GM12878 (cell line): ENCODE measurements at regions not wholly inside any gene's neighbourhood (a gene's known extent, or its start where the extent isn't known, plus 50 kb on each side); places are given as distances from the start of the nearest gene placed in this dataset.

Experiments
- ATAC-seq: fragments of 200-7000 bp; cut with Tn5 transposase; 3 replicates; pipeline ENCODE4 v1.9.1; 2020; ENCODE audit warnings: mild to moderate bottlenecking, moderate library complexity
- BruUV-seq: library from RNA; stranded (reverse); fragments of 400-500 nt; replicated peaks from 2 replicates; lab custom pipeline; 2021; lab: Mats Ljungman, UMichigan
- CTCF ChIA-PET: fragments of 300-600 bp; sonication (Branson Sonifier 250); formaldehyde crosslinking; extraction: SDS; loops from one replicate; lab custom pipeline; 2021; ENCODE audit warnings: inconsistent platforms; lab: Yijun Ruan, JAX
- POLR2A ChIA-PET: fragments of 350-600 bp; formaldehyde crosslinking; extraction: SDS; loops from one replicate; lab custom pipeline; 2021; ENCODE audit warnings: inconsistent platforms; lab: Charles Lee
- RAD21 ChIA-PET: fragments of 300-600 bp; sonication (Branson Sonifier 250); formaldehyde crosslinking; loops from one replicate; lab custom pipeline; 2023; ENCODE audit warnings: antibody characterized with exemption; ENCODE audit not compliant: unreplicated experiment; lab: Charles Lee
- SMC1A ChIA-PET: fragments of 300-600 bp; sonication (Branson Sonifier 250); formaldehyde crosslinking; loops from one replicate; lab custom pipeline; 2023; ENCODE audit not compliant: unreplicated experiment, uncharacterized antibody; lab: Charles Lee
- DNase-seq: peaks from one replicate; pipeline ENCODE4 v3.0.0-alpha.2; 2011; ENCODE audit warnings: low read depth, low spot score
- FAIRE-seq: peaks from 3 replicates; lab custom pipeline; 2011; peaks lifted over from hg19 to GRCh38; lab: Jason Lieb, UNC
- H2AFZ ChIP-seq: 2 replicates; pipeline ENCODE4 v1.6.0; 2011; ENCODE audit warnings: low read depth, low read length, control low read depth; ENCODE audit not compliant: control insufficient read depth
- H3K27ac ChIP-seq: 2 replicates; pipeline ENCODE4 v1.5.1; 2011; ENCODE audit warnings: control low read depth; ENCODE audit not compliant: control insufficient read depth, insufficient read depth
- H3K27me3 ChIP-seq, 2 experiments: replicated peaks in 1 of 2; 2 replicates each; pipeline versions ENCODE4 v1.6.0 to v1.6.1; 2011; ENCODE audit warnings: low read length in 1 of 2; ENCODE audit not compliant: control insufficient read depth in 2 of 2, insufficient read depth in 2 of 2
- H3K36me3 ChIP-seq, 2 experiments: 2 replicates each; pipeline ENCODE4 v1.5.1; 2011; ENCODE audit warnings: low read length in 1 of 2; ENCODE audit not compliant: control insufficient read depth in 2 of 2, insufficient read depth in 2 of 2
- H3K4me1 ChIP-seq: 2 replicates; pipeline ENCODE4 v1.6.1; 2011; ENCODE audit warnings: mild to moderate bottlenecking, low read length, moderate library complexity, mixed read lengths; ENCODE audit not compliant: control insufficient read depth, insufficient read depth
- H3K4me2 ChIP-seq: 2 replicates; pipeline ENCODE4 v1.6.0; 2011; ENCODE audit warnings: control low read depth; ENCODE audit not compliant: control insufficient read depth, insufficient read depth
- H3K4me3 ChIP-seq: fragments of 200-600 bp; sonication (generic); 2 replicates; pipeline ENCODE4 v1.5.1; 2016
- H3K79me2 ChIP-seq: 2 replicates; pipeline ENCODE4 v1.6.0; 2011; ENCODE audit warnings: low read length; ENCODE audit not compliant: control insufficient read depth, insufficient read depth
- H3K9ac ChIP-seq: 2 replicates; pipeline ENCODE4 v1.8.0; 2011; ENCODE audit warnings: low read length, control low read depth, mixed read lengths; ENCODE audit not compliant: control insufficient read depth, insufficient read depth
- H3K9me3 ChIP-seq: replicated peaks from 3 replicates; pipeline ENCODE4 v1.5.1; 2011; ENCODE audit warnings: mild to moderate bottlenecking, low read length; ENCODE audit not compliant: control insufficient read depth, insufficient read depth
- H4K20me1 ChIP-seq: 2 replicates; pipeline ENCODE4 v1.6.0; 2011; ENCODE audit not compliant: control insufficient read depth, insufficient read depth
- BMI1 ChIP-seq: fragments of 450-650 bp; IDR thresholded peaks from 2 replicates; pipeline ENCODE4 v1.6.1; 2016; ENCODE audit warnings: mild to moderate bottlenecking, moderate library complexity, borderline replicate concordance
- BRCA1 ChIP-seq: IDR thresholded peaks from 2 replicates; pipeline ENCODE4 v1.6.1; 2011; ENCODE audit warnings: low read depth, low read length, improper control_type of control experiment
- CREB1 ChIP-seq: IDR thresholded peaks from 2 replicates; pipeline ENCODE4 v1.6.1; 2012; ENCODE audit warnings: low read depth, mild to moderate bottlenecking, inconsistent platforms
- EP300 ChIP-seq, 2 experiments: fragments of 150-350 bp in 1 of 2; IDR thresholded peaks; 2 replicates each; pipeline ENCODE4 v1.6.1; 2011 to 2012; ENCODE audit warnings: low read depth in 2 of 2, low read length in 2 of 2, borderline replicate concordance in 1 of 2, improper control_type of control experiment in 1 of 2, inconsistent platforms in 1 of 2; ENCODE audit not compliant: control insufficient read depth in 1 of 2
- GATAD2B ChIP-seq: fragments of 450-650 bp; conservative IDR thresholded peaks from 2 replicates; pipeline ENCODE4 v1.6.1; 2017; ENCODE audit warnings: low read depth, mild to moderate bottlenecking, moderate library complexity
- KLF5 ChIP-seq: fragments of 450-650 bp; IDR thresholded peaks from 2 replicates; pipeline ENCODE4 v1.6.1; 2014; ENCODE audit warnings: mild to moderate bottlenecking; ENCODE audit not compliant: partially characterized antibody
- LARP7 ChIP-seq: fragments of 450-650 bp; IDR thresholded peaks from 2 replicates; pipeline ENCODE4 v1.6.1; 2017; ENCODE audit warnings: mild to moderate bottlenecking
- MYC ChIP-seq: IDR thresholded peaks from 2 replicates; pipeline ENCODE4 v1.6.1; 2011; ENCODE audit warnings: mild to moderate bottlenecking, low read length, moderate library complexity, inconsistent platforms; ENCODE audit not compliant: insufficient read depth, insufficient replicate concordance, insufficient read length, severe bottlenecking
- PML ChIP-seq: IDR thresholded peaks from 2 replicates; pipeline ENCODE4 v1.6.1; 2012; ENCODE audit warnings: low read length, inconsistent platforms
- POLR2AphosphoS2 ChIP-seq: IDR thresholded peaks from 2 replicates; pipeline ENCODE4 v1.6.1; 2011; ENCODE audit warnings: low read depth, mild to moderate bottlenecking, low read length, improper control_type of control experiment, moderate library complexity
- YBX1 ChIP-seq: fragments of 450-650 bp; IDR thresholded peaks from 2 replicates; pipeline ENCODE4 v1.6.1; 2016; ENCODE audit warnings: antibody characterized with exemption
- ZNF207 ChIP-seq: fragments of 450-650 bp; IDR thresholded peaks from 2 replicates; pipeline ENCODE4 v1.6.1; 2014; ENCODE audit warnings: antibody characterized with exemption, mild to moderate bottlenecking, borderline replicate concordance
- WGBS: methylation state at CpG from one replicate; pipeline ENCODE4 v1.1.6; 2016; ENCODE audit warnings: low lambda C conversion rate; ENCODE audit not compliant: insufficient replicate concordance, insufficient coverage; ENCODE audit errors: missing lambda C conversion rate; 5-methylcytosine and 5-hydroxymethylcytosine counted together
- in situ Hi-C: fragments of 300-500 bp; cut with MboI; formaldehyde crosslinking; loops from 9 replicates; pipeline ENCODE4 v1.14.3; 2018; ENCODE audit warnings: mixed read lengths
- intact Hi-C: fragments of 100-400 bp; cut with micrococcal nuclease; formaldehyde crosslinking; loops from one replicate; pipeline ENCODE4 v1.14.2; 2022; ENCODE audit not compliant: unreplicated experiment
- TF ChIP-seq, protein P1 (sequence below): IDR thresholded peaks from 2 replicates; pipeline ENCODE4 v1.6.1; 2012; ENCODE audit warnings: improper control_type of control experiment, low read depth, low read length; ENCODE audit not compliant: insufficient replicate concordance
- TF ChIP-seq, protein P2 (sequence below): fragments of 150-350 bp; IDR thresholded peaks from 2 replicates; pipeline ENCODE4 v1.6.1; 2016; ENCODE audit warnings: low read depth, low read length

DNA sequence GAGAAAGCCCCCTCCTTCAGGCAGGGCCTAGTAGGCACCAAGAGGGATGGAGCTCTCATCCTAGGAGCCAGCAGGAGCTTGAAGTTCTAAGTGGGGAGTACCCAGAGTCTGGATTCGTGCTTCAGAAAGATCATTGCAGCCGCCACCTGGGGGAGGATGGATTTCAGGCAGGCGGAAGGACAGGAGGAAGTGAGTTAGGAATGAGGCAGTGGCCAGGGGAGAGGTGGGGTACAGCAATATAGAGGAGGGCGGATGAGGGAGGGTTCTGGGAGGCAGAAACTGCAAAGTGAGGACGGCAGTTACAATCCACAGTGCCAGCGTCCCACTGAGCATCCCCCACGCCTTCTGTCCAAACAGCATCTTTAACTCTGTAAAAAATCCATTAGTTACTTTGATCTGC is 65.2 kb upstream of the LINGO1 start:
- intact Hi-C loops (no loop called here), in situ Hi-C loops (no loop called here)
- Histone ChIP-seq H3K27me3 (0 out of 4 replicates have a peak, but pooled peaks cover 0 to 2% of the 10 kb centered on the region in 2 experiments), H3K36me3 (no peaks in the 10 kb centered on the region), H3K9me3 (no peaks in the 10 kb centered on the region), H3K79me2 (no peaks in the 10 kb centered on the region), H4K20me1 (no peaks in the 10 kb centered on the region), H3K4me2 (no peak overlapping the region), H3K27ac (no peak overlapping the region), H3K4me1 (no peaks in the 10 kb centered on the region), H3K9ac (no peak overlapping the region), H3K4me3 (no peak overlapping the region), H2AFZ (no peak overlapping the region)
- WGBS, result 46% methylated on average over 7 of the region's 7 CpGs
- ChIA-PET POLR2A (no interaction called here), SMC1A (no interaction called here), CTCF (no interaction called here), RAD21 (no interaction called here)
- FAIRE-seq (no peak), ATAC-seq (no peak), DNase-seq (no peak)
- no TSS peak for BruUV-seq
- TF ChIP-seq MYC (no peak), LARP7 (no peak), YBX1 (no peak), PML (no peak), KLF5 (no peak), GATAD2B (no peak), BRCA1 (no peak), EP300 (IDR thresholded peaks at IDR 0.05; ENCODE audit: borderline replicate concordance in 1 of 2, control insufficient read depth in 1 of 2, low read depth in 2 of 2, low read length in 2 of 2) (no peak), BMI1 (no peak), POLR2AphosphoS2 (no peak), CREB1 (no peak), ZNF207 (no peak)
- TF ChIP-seq, protein P1, sequence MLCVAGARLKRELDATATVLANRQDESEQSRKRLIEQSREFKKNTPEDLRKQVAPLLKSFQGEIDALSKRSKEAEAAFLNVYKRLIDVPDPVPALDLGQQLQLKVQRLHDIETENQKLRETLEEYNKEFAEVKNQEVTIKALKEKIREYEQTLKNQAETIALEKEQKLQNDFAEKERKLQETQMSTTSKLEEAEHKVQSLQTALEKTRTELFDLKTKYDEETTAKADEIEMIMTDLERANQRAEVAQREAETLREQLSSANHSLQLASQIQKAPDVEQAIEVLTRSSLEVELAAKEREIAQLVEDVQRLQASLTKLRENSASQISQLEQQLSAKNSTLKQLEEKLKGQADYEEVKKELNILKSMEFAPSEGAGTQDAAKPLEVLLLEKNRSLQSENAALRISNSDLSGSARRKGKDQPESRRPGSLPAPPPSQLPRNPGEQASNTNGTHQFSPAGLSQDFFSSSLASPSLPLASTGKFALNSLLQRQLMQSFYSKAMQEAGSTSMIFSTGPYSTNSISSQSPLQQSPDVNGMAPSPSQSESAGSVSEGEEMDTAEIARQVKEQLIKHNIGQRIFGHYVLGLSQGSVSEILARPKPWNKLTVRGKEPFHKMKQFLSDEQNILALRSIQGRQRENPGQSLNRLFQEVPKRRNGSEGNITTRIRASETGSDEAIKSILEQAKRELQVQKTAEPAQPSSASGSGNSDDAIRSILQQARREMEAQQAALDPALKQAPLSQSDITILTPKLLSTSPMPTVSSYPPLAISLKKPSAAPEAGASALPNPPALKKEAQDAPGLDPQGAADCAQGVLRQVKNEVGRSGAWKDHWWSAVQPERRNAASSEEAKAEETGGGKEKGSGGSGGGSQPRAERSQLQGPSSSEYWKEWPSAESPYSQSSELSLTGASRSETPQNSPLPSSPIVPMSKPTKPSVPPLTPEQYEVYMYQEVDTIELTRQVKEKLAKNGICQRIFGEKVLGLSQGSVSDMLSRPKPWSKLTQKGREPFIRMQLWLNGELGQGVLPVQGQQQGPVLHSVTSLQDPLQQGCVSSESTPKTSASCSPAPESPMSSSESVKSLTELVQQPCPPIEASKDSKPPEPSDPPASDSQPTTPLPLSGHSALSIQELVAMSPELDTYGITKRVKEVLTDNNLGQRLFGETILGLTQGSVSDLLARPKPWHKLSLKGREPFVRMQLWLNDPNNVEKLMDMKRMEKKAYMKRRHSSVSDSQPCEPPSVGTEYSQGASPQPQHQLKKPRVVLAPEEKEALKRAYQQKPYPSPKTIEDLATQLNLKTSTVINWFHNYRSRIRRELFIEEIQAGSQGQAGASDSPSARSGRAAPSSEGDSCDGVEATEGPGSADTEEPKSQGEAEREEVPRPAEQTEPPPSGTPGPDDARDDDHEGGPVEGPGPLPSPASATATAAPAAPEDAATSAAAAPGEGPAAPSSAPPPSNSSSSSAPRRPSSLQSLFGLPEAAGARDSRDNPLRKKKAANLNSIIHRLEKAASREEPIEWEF, result no peak
- TF ChIP-seq, protein P2, sequence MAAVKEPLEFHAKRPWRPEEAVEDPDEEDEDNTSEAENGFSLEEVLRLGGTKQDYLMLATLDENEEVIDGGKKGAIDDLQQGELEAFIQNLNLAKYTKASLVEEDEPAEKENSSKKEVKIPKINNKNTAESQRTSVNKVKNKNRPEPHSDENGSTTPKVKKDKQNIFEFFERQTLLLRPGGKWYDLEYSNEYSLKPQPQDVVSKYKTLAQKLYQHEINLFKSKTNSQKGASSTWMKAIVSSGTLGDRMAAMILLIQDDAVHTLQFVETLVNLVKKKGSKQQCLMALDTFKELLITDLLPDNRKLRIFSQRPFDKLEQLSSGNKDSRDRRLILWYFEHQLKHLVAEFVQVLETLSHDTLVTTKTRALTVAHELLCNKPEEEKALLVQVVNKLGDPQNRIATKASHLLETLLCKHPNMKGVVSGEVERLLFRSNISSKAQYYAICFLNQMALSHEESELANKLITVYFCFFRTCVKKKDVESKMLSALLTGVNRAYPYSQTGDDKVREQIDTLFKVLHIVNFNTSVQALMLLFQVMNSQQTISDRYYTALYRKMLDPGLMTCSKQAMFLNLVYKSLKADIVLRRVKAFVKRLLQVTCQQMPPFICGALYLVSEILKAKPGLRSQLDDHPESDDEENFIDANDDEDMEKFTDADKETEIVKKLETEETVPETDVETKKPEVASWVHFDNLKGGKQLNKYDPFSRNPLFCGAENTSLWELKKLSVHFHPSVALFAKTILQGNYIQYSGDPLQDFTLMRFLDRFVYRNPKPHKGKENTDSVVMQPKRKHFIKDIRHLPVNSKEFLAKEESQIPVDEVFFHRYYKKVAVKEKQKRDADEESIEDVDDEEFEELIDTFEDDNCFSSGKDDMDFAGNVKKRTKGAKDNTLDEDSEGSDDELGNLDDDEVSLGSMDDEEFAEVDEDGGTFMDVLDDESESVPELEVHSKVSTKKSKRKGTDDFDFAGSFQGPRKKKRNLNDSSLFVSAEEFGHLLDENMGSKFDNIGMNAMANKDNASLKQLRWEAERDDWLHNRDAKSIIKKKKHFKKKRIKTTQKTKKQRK, result no peak
